Neuronal stem cell (in vitro differentiated cells): ENCODE measurements at regions not wholly inside any gene's neighbourhood (a gene's known extent, or its start where the extent isn't known, plus 50 kb on each side); places are given as distances from the start of the nearest gene placed in this dataset.

ENCODE experiments used
- DNase-seq: peaks from one replicate; pipeline ENCODE4 v3.0.0-alpha.2; 2013; ENCODE audit warnings: low spot score
- H2AFZ ChIP-seq: one replicate; pipeline ENCODE4 v1.6.1; 2013; ENCODE audit warnings: mild to moderate bottlenecking, low read length, inconsistent platforms
- H2AK5ac ChIP-seq: 2 replicates; pipeline ENCODE4 v1.6.1; 2013; ENCODE audit warnings: low read depth, mild to moderate bottlenecking, inconsistent platforms, low read length, moderate library complexity, mixed read lengths
- H2BK120ac ChIP-seq: 2 replicates; pipeline ENCODE4 v1.6.1; 2013; ENCODE audit warnings: low read depth, mild to moderate bottlenecking, inconsistent platforms, low read length, moderate library complexity, mixed read lengths
- H2BK12ac ChIP-seq: one replicate; pipeline ENCODE4 v1.6.1; 2013; ENCODE audit warnings: low read length, inconsistent platforms
- H2BK15ac ChIP-seq: 2 replicates; pipeline ENCODE4 v1.6.1; 2013; ENCODE audit warnings: mild to moderate bottlenecking, low read length, inconsistent platforms, mixed read lengths
- H2BK5ac ChIP-seq: one replicate; pipeline ENCODE4 v1.6.1; 2013; ENCODE audit warnings: inconsistent platforms, mild to moderate bottlenecking, low read length, moderate library complexity
- H3K14ac ChIP-seq: one replicate; pipeline ENCODE4 v1.6.1; 2013; ENCODE audit warnings: low read length, inconsistent platforms
- H3K18ac ChIP-seq: 2 replicates; pipeline ENCODE4 v1.6.1; 2013; ENCODE audit warnings: low read length, inconsistent platforms
- H3K23ac ChIP-seq: 2 replicates; pipeline ENCODE4 v1.6.1; 2013; ENCODE audit warnings: low read depth, mild to moderate bottlenecking, mixed read lengths, low read length, inconsistent platforms; ENCODE audit not compliant: poor library complexity
- H3K27ac ChIP-seq: replicated peaks from 3 replicates; pipeline ENCODE4 v1.5.1; 2013; ENCODE audit warnings: low read length, inconsistent platforms
- H3K27me3 ChIP-seq, 3 experiments: 2 replicates each; pipeline ENCODE4 v1.6.1; 2013; ENCODE audit warnings: low read length in 3 of 3, mild to moderate bottlenecking in 2 of 3, inconsistent platforms in 1 of 3, low read depth in 1 of 3, mixed read lengths in 1 of 3, moderate library complexity in 1 of 3; ENCODE audit not compliant: control insufficient read depth in 3 of 3, insufficient read depth in 3 of 3
- H3K36me3 ChIP-seq, 2 donors: replicated peaks in 1 of 2; 2 replicates each; pipeline ENCODE4 v1.6.1; 2013; ENCODE audit warnings: low read length in 2 of 2; ENCODE audit not compliant: control insufficient read depth in 2 of 2, insufficient read depth in 2 of 2
- H3K4ac ChIP-seq: 2 replicates; pipeline ENCODE4 v1.6.1; 2013; ENCODE audit warnings: inconsistent platforms, mild to moderate bottlenecking, low read length, moderate library complexity
- H3K4me1 ChIP-seq, 2 donors: 1 replicate in 1 of 2; 2 replicates in 1 of 2; pipeline ENCODE4 v1.6.1; 2013; ENCODE audit warnings: low read length in 2 of 2, low read depth in 1 of 2; ENCODE audit not compliant: control insufficient read depth in 2 of 2, insufficient read depth in 1 of 2
- H3K4me2 ChIP-seq: one replicate; pipeline ENCODE4 v1.6.1; 2013; ENCODE audit warnings: mild to moderate bottlenecking, low read length, inconsistent platforms; ENCODE audit not compliant: insufficient read depth, poor library complexity, severe bottlenecking
- H3K4me3 ChIP-seq, 2 donors: 2 replicates each; pipeline ENCODE4 v1.5.1; 2013; ENCODE audit warnings: low read length in 2 of 2, mild to moderate bottlenecking in 2 of 2, inconsistent platforms in 1 of 2, moderate library complexity in 1 of 2
- H3K79me1 ChIP-seq: one replicate; pipeline ENCODE4 v1.6.1; 2013; ENCODE audit warnings: low read depth, mild to moderate bottlenecking, inconsistent platforms, low read length, moderate library complexity
- H3K9ac ChIP-seq: one replicate; pipeline ENCODE4 v1.6.1; 2013; ENCODE audit warnings: mild to moderate bottlenecking, low read depth, low read length, inconsistent platforms; ENCODE audit not compliant: poor library complexity
- H3K9me3 ChIP-seq, 2 donors: replicated peaks in 1 of 2; 2 replicates each; pipeline versions ENCODE3 to v1.6.1; 2013; ENCODE audit warnings: low read length in 2 of 2, mild to moderate bottlenecking in 2 of 2, inconsistent platforms in 1 of 2, low read depth in 1 of 2, mixed read lengths in 1 of 2, moderate library complexity in 1 of 2; ENCODE audit not compliant: control insufficient read depth in 2 of 2, insufficient read depth in 1 of 2
- H4K8ac ChIP-seq: one replicate; pipeline ENCODE4 v1.6.1; 2013; ENCODE audit warnings: low read depth, mild to moderate bottlenecking, inconsistent platforms, low read length, moderate library complexity
- H4K91ac ChIP-seq: one replicate; pipeline ENCODE4 v1.6.1; 2013; ENCODE audit warnings: low read length, low read depth, mild to moderate bottlenecking, inconsistent platforms; ENCODE audit not compliant: poor library complexity
- WGBS, 2 donors: extraction: QIAGEN DNeasy Blood & Tissue Kit; methylation state at CpG; one replicate each; pipeline ENCODE4 v1.1.7; 2013; ENCODE audit warnings: missing lambda C conversion rate in 2 of 2, mixed read lengths in 1 of 2; ENCODE audit not compliant: insufficient read length in 2 of 2, insufficient replicate concordance in 1 of 2; ENCODE audit errors: extremely low coverage in 2 of 2; 5-methylcytosine and 5-hydroxymethylcytosine counted together

DNA sequence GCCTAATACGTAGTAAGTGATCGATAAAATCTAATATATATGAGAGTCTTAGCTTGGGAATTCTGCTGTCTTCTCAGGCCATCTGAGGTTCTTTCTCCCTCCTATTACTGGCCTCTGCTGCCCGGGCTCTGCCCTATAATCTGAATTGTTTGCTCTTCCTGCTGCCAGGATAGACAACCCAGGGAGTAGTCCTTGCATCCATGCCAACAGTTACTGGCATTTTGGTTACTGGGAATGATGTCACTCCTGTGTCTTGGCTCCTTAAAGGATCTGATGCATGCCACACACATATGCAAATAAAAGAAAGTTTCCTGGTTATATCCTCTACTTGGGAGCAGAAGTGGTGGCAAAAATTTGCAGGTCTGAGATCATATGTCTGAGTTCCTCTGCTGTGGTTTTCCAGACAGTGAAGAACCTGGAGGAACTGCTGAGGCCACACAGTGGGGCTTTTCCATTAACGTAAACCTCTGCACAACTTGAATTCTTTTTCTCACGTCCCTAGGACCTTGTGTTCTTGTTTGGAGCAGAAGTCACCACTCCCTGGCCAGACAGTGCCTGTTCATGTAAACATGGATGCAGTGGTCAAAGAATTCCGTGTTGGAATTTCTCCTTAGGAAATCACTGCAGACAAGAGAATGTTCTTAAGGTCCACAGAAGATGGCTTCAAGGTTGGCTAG is 320.6 kb upstream of the TBX3 start:
- H2AK5ac ChIP-seq, result no peak overlapping the region
- H2BK120ac ChIP-seq, result no peak overlapping the region
- H2BK15ac ChIP-seq, result no peak overlapping the region
- H3K4me1 ChIP-seq, result no peaks in the 10 kb centered on the region
- no peak for DNase-seq
- no peak overlapping the region for H3K4ac ChIP-seq
- no peaks in the 10 kb centered on the region for H3K79me1 ChIP-seq
- no peak overlapping the region for H2AFZ ChIP-seq
- no CpG with 5 or more reads among the region's 6 CpGs for WGBS, 2 donors
- H3K23ac ChIP-seq, result no peak overlapping the region
- no peak overlapping the region for H4K91ac ChIP-seq
- H3K36me3 ChIP-seq, result no peaks in the 10 kb centered on the region
- no peak overlapping the region for H3K4me2 ChIP-seq
- H3K27me3 ChIP-seq, result no peaks in the 10 kb centered on the region
- no peak overlapping the region for H2BK5ac ChIP-seq
- no peak overlapping the region for H3K27ac ChIP-seq
- no peak overlapping the region for H2BK12ac ChIP-seq
- H3K9me3 ChIP-seq, result no peaks in the 10 kb centered on the region
- no peak overlapping the region for H3K4me3 ChIP-seq
- no peak overlapping the region for H4K8ac ChIP-seq
- no peak overlapping the region for H3K18ac ChIP-seq
- H3K14ac ChIP-seq, result no peak overlapping the region
- no peak overlapping the region for H3K9ac ChIP-seq

DNA sequence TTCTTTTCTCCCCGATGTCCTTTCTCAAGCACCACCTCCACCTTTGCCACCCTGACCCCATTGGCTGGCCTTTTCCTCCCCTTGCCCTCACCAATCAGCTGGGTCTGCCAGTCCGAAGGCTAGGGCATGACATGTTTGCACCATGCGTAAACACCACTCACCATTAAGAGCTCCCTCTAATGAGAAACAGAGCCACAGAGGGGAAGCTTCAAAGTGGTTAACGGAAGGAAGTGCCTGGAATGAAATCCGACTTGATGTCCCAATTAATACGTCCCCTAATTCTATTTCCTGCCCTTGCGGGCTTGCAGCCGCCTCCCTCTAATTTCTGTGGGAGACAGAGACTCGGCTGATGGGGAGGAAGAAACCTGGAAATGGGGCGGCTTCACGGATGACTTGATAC is 318.5 kb upstream of the TBX3 start:
- H3K14ac ChIP-seq, result no peak overlapping the region
- no peaks in the 10 kb centered on the region for H3K36me3 ChIP-seq
- no CpG with 5 or more reads among the region's 11 CpGs for WGBS, 2 donors
- no peak overlapping the region for H2BK12ac ChIP-seq
- no peak overlapping the region for H4K8ac ChIP-seq
- no peaks in the 10 kb centered on the region for H3K27me3 ChIP-seq
- DNase-seq, result no peak
- no peak overlapping the region for H3K18ac ChIP-seq
- H4K91ac ChIP-seq, result no peak overlapping the region
- H3K4ac ChIP-seq, result no peak overlapping the region
- H3K4me3 ChIP-seq, result no peak overlapping the region
- H2AFZ ChIP-seq, result no peak overlapping the region
- H3K4me1 ChIP-seq, result no peaks in the 10 kb centered on the region
- no peak overlapping the region for H3K23ac ChIP-seq
- no peak overlapping the region for H2BK15ac ChIP-seq
- H2AK5ac ChIP-seq, result no peak overlapping the region
- no peaks in the 10 kb centered on the region for H3K79me1 ChIP-seq
- H3K9me3 ChIP-seq, result no peaks in the 10 kb centered on the region
- no peak overlapping the region for H2BK120ac ChIP-seq
- H3K27ac ChIP-seq, result no peak overlapping the region
- no peak overlapping the region for H2BK5ac ChIP-seq
- no peak overlapping the region for H3K9ac ChIP-seq
- H3K4me2 ChIP-seq, result no peak overlapping the region

DNA sequence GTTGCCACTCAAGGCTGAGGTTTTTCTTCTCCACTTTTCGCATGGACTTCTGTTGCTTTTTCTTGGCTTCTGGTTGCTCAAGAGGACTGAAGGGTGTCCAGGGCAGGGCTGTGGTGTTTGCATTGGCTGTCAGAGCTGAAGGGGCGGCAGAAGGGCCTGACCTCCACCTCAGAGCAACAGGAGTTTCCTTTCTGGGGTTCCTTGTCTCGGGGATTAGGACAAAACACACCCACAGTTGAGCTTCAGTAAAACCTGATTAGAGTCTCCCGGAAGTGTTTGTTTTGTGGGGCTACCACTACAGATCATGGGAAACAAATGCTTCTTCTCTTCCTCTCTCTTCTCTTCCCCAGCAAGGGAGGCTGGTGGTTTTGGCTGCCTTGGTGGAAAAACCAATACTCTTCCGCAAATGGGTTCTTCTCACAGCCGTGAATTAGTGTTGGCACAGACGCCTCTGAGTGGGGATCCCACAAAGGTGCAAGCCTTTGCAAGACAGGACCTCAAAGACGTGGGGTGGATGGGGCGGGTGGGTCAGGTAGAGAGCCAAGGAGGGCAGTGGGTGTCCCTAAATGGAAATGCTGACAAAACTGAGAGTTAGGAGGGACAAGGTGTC is 317.7 kb upstream of the TBX3 start:
- Histone ChIP-seq H3K18ac (no peak overlapping the region), H3K79me1 (no peaks in the 10 kb centered on the region), H2BK5ac (no peak overlapping the region), H2BK120ac (no peak overlapping the region), H3K9ac (no peak overlapping the region), H3K4me3 (no peak overlapping the region), H4K8ac (no peak overlapping the region), H3K36me3 (no peaks in the 10 kb centered on the region), H3K14ac (no peak overlapping the region), H2BK12ac (no peak overlapping the region), H3K27me3 (no peaks in the 10 kb centered on the region), H2BK15ac (no peak overlapping the region), H3K4ac (no peak overlapping the region), H2AK5ac (no peak overlapping the region), H2AFZ (no peak overlapping the region), H3K4me1 (no peaks in the 10 kb centered on the region), H3K9me3 (no peaks in the 10 kb centered on the region), H4K91ac (no peak overlapping the region), H3K4me2 (no peak overlapping the region), H3K27ac (no peak overlapping the region), H3K23ac (no peak overlapping the region)
- DNase-seq, result no peak
- no CpG with 5 or more reads among the region's 9 CpGs for WGBS, 2 donors

DNA sequence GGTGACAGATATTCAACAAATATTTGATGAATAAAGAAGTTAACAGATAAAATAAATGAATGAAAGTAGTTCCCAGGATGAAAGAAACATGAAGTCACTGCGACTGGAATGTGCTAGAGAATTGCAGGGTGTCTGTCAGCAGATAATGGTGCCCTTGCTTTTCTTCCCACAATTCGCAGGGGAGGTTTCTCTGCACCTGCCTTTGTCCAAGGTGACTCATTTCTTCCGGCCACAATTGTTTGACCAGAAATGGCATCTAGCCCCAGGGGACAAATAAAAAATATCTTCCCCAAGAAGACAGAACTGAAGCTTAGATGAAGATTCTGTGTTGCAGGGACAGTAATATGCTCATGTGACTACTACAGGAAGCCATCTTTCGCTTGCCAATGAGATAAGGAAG is 316.1 kb upstream of the TBX3 start:
- Histone ChIP-seq H4K8ac (no peak overlapping the region), H3K4ac (no peak overlapping the region), H3K9me3 (peaks cover 0 to 6% of the 10 kb centered on the region in 2 donors), H3K79me1 (no peaks in the 10 kb centered on the region), H2AK5ac (no peak overlapping the region), H3K27ac (no peak overlapping the region), H2AFZ (no peak overlapping the region), H3K9ac (no peak overlapping the region), H3K27me3 (no peaks in the 10 kb centered on the region), H4K91ac (no peak overlapping the region), H3K36me3 (no peaks in the 10 kb centered on the region), H2BK120ac (no peak overlapping the region), H2BK5ac (no peak overlapping the region), H3K4me1 (peaks cover 0 to 2% of the 10 kb centered on the region in 2 donors), H3K14ac (no peak overlapping the region), H3K23ac (no peak overlapping the region), H2BK15ac (no peak overlapping the region), H2BK12ac (no peak overlapping the region), H3K4me3 (no peak overlapping the region), H3K18ac (no peak overlapping the region), H3K4me2 (no peak overlapping the region)
- WGBS, 2 donors, result no CpG with 5 or more reads among the region's 4 CpGs
- no peak for DNase-seq
